Activated T-helper 9 cell treated with anti-CD3 and anti-CD28 coated beads, Interleukin-2, amount 50 U/mL, for 16 hours (primary cell): ENCODE measurements at regions not wholly inside any gene's neighbourhood (a gene's known extent, or its start where the extent isn't known, plus 50 kb on each side); places are given as distances from the start of the nearest gene placed in this dataset.
"Not testable (repeated sequence)": the region's sequence is repeated elsewhere in the genome, so short reads cannot be mapped to it uniquely, and the experiment has no call there.

ENCODE experiments used
- DNase-seq: peaks from one replicate; pipeline ENCODE4 v3.0.0-alpha.2; 2020; ENCODE audit warnings: low read depth

DNA sequence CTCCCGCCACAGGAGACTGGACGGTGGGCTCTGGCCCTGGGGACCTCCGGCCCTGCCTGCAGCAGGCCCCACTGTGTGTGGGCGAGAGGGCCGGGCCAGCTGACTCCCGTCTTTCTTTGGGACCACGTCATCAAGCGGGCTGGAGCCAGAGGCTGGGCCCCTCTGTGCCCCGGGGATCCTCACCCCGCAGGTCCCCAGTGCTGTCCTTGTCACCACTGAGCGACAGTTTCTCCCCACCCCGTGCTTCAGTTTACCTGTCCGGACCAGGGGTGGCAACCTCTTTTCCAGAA is 181.9 kb upstream of the ZNF469 start:
- DNase-seq = no peak

DNA sequence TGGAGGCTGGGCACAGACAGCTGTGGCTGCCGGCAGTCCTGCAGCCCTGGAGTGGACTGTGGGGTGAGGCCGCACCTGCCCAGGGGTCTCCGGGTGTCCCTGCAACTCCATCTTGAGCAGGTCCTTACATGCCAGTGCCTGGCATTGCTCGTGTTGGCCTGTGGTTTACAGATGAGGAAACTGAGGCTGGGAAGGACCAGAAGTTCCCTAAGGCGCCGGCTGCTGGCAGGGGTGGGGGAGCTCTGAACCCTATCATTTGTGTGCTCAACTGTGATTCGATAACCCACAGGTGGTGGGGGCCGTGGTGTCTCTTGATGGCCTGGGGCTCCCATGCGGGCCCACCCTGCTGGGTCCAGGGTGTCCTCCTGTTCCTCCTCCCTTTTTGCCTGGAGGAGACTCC is 181.1 kb upstream of the ZNF469 start:
- not testable (repeated sequence) for DNase-seq

DNA sequence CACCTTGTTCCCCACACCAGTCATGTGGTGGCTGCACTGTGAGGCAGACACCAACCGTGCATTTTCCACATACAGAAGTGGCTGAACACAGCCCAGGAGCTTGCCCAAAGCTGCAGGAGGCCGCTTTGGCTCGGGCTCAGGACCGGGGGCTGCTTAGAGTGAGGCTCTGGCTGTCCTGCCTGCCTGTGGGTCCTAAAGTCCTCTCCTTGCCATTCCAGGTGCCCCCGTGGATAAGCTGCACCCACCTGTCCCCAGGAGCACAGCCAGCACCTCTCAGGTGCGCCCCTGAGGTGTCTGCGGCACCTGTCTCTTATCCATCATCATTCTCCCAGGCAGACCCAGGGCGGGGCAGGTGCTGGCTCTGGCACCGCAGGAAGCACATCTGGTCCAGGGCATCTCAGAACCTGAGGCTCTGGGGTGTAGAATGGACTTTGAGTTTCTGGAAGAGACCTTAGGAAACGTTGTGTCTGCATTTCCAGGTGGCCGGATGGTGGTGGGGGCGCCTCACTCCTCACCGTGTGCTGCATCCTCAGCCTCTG is 180.5 kb upstream of the ZNF469 start:
- no peak for DNase-seq

DNA sequence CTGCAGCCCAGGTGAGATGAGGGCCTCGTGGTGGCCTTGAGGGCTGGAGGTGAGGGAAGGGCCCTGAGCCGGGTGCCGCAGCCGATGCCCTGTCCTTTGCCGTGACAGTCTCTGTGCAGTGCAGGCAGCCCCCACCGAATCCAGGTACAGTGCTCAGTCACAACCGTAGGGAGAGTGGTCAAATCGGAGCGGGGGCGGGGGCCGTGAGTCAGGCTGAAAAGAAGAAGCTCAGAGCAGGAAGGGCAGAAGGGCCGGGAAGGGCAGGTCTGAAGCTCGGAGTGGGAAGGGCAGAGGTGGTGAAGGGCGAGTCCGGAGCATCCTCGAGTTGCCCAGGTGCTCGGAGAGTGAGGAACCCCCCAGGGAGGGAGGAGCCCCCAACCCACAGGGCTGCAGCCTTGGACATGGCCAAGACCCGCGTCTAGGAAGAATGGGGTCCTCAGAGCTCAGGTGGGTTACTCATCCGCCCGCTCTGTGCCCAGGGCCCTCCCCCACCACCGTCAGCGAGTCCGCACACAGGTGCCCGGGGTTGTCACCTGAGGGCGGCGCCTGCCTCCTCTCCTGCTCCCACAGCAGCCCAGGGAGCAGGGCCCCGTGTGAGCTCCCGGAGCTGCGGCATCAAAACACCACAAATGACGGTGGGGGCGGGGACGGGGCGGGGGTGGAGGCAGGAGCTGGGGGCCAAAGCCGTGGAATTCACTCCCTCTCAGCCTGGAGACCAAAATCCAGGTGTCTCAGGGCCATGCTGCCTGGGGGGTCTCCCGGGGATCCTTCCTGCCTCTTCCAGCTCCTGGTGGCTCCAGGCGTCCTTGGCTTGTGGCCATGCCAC is 179.7 kb upstream of the ZNF469 start:
- not testable (repeated sequence) for DNase-seq

DNA sequence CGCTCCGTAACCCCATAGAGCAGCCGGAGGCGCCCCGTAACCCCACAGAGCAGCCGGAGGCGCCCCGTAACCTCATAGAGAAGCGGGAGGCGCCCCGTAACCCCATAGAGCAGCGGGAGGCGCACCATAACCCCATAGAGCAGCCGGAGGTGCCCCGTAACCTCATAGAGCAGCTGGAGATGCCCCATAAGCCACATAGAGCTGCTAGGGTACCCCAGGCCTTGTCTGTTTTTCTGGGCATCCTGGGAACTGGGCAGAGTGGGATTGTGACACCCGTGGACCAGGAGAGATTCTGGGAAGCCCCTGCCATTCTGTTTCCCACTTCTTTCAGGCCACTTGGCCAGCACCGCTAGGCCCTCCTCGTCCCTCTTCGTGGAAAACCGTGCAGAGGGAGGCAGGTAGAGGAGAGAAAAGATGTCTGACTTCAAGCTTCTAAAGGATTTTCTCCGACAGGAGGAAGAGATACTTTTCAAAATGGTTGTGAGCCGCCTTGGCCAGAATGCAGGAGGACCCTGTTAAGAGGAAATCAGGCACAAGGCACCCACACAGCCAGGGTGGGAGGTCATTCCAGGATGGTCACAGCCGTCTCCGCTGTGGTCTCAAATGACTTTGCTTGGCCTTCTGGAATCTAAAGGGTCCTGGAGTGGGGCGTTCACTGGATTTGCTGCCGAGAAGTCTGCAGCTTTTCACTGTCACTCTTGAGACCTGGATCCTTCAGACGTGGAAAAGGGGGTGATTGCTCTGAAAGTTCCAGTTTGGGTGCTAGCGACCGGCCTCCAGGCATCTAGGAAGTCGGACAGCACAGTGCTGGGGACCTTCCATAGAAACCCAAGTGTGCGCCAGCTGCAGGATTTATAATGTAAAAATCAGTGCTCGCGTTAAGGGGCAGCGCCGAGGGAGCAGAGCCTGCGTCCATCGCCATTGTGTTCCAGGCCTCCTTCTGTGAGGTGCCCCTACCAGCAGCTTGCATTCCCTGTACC is 178.3 kb upstream of the ZNF469 start:
- DNase-seq = not testable (repeated sequence)

DNA sequence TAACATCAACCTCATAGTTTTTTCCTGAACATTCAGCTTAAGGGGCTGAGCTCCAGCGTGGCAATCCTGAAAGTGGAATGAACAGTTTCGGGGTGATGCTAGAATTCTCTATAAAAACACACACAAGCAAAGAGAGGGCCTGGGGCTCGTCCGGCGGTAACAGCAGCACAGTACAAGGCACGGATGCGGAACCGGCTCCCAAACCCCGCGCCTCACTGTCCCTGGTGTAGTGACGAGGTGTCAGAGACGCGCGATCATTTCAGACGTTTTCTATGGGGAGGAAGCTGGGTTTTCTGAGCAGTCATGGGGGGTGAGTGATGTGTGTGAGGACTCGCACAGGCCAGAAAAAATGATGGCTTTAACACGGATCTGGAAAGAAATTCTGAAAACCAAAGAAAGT is 177.3 kb upstream of the ZNF469 start:
- DNase-seq = not testable (repeated sequence)

DNA sequence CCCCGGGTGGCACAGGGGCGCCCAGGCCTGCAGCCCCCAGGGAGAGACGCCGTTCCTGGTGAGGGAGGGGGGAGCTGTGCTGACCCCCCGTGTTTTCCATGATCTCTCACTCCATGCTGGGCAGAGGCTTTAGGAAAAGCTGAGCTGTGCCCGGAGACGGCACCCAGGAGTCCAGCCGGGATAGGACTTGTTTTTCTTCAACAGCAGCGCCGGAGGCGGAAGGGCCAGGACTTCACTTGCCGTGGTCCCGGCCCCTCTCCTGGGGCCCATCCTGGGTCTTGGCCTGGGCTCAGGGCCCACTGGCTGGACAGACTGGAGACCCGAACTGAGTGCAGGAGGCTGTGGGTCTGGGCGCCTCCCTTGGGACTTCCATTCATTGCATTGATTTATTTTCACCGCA is 176.8 kb upstream of the ZNF469 start:
- DNase-seq = not testable (repeated sequence)

DNA sequence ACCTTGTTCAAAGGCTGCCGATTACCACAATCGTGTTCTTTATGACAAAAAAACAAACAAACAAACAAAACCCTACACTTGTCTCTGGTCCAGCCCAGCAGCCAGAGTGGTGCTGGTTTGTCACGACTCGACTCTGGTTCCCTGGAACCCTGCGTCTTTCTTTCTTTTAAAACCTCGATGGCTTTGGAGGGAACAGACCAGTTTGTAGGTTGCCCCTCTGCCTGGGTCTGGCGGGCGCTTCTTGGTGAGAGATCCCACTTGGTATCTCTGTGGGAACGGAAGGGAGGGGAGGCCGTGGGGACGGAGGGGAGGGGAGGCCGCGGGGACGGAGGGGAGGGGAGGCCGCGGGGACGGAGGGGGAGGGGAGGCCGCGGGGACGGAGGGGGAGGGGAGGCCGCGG is 176.2 kb upstream of the ZNF469 start:
- DNase-seq = not testable (repeated sequence)

DNA sequence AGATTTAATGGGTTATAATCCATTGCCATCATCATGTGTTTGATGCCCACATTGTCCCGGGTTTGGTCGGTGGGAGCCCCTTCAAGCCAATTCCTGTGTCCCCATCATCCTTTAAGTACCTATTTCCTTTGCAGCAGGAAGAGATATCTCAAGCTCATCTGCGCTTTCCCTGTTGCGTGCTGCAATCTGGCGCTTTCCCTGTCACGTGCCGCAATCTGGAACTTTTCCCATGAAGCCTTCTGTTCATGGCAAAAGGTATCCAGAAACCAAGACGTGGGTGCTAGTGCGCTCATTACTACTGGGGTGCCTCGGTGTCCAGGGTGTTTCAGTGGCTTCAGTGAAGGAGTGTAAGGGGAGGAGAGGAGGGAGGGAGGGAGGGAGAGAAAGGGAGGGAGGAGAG is 174.6 kb upstream of the ZNF469 start:
- DNase-seq = no peak

DNA sequence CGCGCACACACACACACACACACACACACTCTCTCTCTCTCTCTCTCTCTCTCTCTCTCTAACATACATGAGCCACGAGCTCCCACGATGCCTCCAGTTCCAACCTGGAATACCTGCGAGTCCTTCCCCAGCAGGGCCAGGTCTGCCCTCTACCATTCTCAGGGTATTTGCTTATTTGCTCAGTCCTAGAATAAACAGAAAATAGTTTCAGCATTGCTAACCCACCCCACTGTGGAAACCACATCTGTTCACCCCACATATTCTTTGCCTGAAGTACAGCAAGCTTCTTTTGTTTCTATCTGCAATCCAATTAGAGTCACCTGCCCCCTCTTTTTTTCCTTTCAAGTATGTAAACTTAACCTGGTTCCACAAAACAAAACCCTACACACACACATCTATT is 174.0 kb upstream of the ZNF469 start:
- not testable (repeated sequence) for DNase-seq

DNA sequence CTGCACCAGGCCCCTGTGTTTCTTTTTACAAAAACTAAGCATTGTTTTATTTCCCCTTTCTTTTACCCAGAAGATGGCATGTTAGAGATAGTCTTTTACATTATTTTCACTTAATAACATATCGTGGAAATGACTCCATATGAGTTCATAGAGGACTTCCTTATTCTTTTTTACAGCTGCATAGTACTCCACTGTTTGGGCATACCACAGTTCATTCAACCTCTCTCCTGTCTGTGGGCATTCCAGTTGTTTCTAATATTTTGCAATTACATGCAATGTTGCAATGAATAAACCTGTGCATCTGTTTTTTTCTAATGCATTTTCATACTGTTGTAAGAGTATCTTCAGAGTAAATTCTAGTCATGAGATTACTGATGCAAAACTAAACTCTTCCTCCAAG is 173.2 kb upstream of the ZNF469 start:
- DNase-seq = not testable (repeated sequence)

DNA sequence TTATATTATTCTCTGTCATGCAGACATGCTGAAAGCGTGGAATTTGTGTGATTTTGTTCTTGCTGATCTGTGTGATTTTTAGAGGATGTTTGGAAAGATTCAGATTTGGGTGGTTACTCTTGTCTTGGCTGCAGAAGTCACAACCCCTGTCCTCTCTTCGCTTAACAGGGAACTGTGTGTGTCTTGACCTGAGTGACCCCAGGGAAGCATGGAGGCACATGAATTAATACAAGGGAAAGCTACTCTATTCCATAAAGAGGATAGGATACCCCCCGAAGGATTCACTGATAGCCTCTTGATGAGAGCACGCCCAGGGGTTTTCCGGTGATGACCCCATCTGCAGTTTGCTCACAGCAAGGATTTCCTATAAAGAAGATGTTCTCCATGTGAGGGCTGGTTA is 168.8 kb upstream of the ZNF469 start:
- DNase-seq = not testable (repeated sequence)

DNA sequence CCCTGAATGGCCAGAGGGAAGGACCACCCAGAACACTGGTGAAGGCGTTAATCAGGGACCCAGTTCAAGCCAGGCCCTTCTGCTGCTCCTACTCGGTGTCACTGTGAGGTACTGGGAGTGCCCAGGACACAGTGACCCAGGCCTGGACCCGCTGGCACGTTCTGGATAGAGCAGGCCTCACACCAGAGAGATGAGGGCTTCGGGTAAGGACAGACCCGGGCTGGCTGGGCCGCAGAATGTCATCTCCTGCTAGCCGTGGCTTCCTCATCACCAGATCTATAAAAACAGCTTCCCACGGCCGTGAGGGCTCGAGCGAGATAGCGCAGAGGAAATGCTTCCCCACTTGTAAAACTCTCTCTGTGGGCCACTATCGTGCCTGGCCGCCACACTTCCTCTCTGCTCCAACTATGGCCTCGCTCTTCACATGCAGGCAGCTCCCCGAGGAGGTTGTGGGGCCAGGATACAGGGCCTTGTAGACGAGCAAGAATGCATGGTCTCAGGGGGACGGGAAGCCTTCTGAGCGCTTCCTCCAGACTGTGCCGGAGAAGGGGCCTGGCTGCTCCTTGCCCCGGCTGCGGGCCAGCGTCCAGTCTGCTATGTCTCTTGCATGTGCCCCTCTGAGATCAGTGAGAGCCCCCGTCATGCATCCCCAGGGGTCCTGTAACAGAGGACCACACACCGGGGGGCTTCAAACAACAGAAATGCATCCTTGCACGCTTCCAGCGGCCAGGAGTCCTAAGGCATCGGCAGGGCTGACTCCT is 161.6 kb upstream of the ZNF469 start:
- DNase-seq = not testable (repeated sequence)

DNA sequence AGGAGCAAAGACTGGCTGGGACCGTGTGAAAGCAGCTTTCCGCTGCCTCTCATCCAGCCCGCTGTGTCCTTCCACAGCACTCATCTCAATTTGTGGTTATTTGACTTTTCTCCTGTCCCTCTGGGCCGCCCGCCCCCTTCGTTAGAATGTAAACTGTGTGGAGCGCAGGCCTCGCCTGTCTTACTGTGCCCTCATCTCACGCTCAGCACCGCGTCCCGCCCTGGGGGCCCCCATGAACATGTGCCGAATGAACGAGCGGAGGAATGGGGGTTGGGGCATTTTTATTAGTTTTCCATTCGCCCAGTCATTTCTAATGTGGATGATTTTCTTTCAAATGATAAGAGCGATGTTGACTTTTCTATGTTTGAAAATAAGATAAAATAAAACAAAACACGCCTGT is 159.1 kb upstream of the ZNF469 start:
- not testable (repeated sequence) for DNase-seq

DNA sequence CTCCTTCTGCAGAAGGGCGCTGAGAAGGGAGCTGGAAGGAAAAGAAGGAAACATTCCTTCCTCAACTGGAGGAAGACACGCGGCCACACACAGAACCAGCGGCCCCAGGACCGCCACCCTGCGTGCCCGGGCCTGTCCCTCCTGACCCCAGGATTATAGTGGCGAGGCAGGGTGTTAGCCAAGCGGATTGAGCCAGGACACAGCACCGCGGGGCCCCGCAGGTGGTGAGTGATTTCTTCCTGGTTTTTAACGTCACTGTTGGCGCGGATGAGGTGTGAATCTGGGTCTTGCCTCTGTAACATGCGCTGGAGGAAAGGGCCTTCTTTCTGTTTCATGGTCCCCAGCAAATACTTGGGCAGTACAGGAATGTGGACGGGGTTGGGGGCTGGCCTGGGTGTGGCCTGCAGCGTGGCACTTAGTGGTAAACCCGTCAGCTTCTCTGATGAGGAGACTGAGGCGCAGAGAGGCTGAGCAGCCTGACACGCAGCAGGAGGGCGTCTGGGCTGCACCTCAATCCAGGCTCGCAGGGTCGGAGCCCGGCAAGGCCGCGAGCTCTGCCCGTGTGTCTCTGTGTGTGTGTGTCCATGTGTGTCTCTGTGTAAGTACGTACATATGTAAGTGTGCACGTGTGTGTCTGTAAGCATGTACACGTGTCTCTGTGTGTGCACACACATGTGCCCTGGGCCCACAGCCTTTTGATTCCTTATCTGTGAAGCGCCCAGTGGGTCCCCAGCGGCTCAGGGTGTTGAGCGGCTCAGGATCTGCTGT is 158.4 kb upstream of the ZNF469 start:
- DNase-seq = not testable (repeated sequence)

DNA sequence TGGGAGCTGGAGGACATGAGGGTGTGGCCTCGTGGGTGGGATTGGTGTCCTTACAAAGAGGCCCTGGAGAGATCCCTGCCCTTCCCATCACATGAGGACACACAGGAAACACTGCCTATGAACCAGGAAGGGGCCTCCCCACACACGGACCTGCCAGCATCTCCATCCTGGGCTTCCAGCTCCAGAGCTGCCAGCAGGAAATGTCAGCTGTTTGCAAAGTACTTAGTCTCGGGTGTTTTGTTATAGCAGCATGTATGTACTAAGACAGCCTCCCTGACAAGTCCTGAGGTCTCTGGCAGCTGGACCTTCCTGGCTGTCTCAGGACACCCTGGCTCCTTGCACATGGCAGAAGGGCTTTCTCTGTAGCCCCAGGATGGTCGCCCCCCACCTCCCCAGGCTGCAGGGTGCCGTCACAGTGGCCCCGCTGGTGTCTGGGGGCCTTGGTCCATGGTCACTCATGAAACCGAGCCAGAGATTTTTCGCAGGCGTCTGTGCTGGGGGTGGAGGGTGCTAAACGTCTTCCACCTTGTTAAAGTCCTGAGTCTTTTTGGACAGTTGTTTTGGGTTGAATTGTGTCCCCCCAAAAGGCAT is 157.0 kb upstream of the ZNF469 start:
- not testable (repeated sequence) for DNase-seq

DNA sequence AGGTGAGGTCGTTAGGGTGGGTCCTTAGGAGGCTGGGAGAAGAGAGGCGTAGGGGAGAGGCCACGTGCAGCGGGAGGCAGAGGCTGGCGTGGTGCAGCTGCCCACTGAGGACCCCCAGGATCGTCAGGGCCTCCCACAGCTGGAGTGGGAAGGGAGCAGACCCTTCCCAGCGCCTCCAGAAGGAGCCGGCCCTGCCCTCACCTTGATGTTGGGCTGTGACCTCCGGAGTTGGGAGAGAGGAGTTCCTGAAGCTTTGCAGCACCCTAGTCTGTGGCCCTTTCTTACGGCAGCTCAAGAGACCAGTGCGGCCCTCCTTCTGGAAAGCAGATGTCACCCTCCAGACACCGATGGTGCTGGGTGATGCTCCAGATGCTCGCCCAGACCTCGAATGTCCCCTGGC is 156.5 kb upstream of the ZNF469 start:
- DNase-seq = not testable (repeated sequence)

DNA sequence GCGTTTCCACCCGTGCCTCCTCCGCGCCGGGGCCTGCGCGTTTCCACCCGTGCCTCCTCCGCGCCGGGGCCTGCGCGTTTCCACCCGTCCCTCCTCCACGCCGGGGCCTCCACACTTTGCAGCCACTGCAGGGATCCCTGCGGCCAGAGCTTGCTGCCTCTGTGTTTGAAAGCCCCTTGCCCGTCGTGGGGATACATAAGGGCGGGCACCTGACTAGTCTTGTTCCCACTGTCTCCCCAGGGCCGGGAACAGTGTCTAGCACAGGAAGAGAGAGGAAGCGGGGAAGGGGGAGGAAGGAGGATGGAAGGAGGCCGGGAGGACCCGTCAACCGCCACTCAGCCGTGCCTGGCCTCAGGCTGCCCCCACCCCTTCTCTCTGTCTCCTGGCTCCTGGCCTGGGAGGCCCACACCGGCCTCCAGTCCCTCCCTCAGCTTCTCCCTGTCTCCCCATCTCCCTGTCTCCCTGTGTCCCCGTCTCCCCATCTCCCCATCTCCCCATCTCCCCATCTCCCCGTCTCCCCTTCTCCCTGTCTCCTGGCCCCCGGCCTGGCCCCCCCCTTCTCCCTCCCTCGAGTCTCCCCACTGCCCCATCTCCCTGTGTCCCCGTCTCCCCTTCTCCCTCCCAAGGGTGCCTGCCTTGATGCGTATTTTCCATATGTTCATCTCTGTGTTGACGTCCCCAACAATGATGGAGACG is 155.6 kb upstream of the ZNF469 start:
- not testable (repeated sequence) for DNase-seq

DNA sequence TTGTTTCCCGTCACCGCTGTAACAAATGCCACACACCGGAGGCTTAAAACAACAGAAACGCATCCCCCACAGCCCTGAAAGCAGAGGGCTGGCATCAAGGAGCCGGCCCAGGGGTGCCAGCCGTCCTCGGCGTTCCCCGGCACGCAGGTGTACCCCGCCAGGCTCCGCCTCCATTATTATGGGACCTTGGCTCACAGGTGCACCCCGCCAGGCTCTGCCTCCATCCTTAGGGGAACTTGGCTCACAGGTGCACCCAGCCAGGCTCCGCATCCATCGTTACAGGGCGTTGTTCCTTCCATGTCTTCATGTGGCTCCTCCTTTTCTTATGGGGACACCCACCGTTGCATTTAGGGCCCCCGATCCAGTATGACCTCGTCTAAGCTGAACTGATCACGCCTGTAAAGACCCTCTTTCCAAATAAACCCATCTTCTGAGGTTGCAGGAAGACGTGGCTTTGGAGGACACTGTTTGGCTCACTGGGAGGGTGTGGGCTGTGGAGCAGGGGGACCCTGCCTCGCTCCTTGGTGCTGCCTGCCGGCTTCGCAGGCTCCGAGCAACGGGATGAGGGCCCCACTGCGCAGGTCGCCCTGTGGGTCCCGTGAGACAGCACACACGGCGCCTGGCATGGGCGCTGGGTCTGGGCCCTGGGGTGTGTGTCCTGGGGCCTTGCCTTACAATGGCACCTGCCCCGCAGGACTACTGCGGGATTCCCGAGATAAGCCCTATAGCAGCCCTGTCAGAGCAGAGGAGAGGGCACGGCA is 154.9 kb upstream of the ZNF469 start:
- not testable (repeated sequence) for DNase-seq
